ENCODE measurements at regions not wholly inside any gene's neighbourhood (a gene's known extent, or its start where the extent isn't known, plus 50 kb on each side); places are given as distances from the start of the nearest gene placed in this dataset.

- H3K4me3 ChIP-seq (ENCODE audit: low read depth, low read length) = no peak overlapping the region
- DNase-seq (ENCODE audit: low read depth) = no peak
- TF ChIP-seq, protein P1, sequence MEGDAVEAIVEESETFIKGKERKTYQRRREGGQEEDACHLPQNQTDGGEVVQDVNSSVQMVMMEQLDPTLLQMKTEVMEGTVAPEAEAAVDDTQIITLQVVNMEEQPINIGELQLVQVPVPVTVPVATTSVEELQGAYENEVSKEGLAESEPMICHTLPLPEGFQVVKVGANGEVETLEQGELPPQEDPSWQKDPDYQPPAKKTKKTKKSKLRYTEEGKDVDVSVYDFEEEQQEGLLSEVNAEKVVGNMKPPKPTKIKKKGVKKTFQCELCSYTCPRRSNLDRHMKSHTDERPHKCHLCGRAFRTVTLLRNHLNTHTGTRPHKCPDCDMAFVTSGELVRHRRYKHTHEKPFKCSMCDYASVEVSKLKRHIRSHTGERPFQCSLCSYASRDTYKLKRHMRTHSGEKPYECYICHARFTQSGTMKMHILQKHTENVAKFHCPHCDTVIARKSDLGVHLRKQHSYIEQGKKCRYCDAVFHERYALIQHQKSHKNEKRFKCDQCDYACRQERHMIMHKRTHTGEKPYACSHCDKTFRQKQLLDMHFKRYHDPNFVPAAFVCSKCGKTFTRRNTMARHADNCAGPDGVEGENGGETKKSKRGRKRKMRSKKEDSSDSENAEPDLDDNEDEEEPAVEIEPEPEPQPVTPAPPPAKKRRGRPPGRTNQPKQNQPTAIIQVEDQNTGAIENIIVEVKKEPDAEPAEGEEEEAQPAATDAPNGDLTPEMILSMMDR (conservative IDR thresholded peaks at IDR 0.05; ENCODE audit: low read depth, low read length) = no peak
Observed at GRCh38 chr21:23660560-23660959, 1946.7 kb downstream of the MRPL39 start.

GRCh38 chr21:23644768-23645167, 1962.5 kb downstream of the MRPL39 start:
- H3K4me3 ChIP-seq (ENCODE audit: low read depth, low read length) = no peak overlapping the region
- DNase-seq (ENCODE audit: low read depth) = no peak
- TF ChIP-seq, protein P1 (conservative IDR thresholded peaks at IDR 0.05; ENCODE audit: low read depth, low read length) = no peak

DNA sequence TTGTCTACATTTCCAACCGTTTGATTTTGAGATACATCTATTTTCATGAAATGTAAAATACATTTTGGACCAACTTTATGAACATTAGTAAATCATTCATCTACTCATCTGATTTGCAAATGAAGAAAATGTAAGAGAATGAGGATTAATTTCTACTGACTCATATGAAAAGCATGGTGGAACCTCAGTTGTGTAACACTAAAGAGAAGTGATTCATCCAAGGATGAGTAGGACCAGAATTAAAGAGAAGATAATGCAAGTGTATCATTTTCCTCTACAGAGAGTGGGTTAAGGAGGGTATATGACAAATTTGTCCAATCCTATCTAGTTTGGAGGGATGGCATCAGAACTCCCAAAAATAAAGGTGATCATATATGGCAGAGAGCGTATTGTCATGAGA, 1967.6 kb downstream of the MRPL39 start:
- TF ChIP-seq, protein P1 (conservative IDR thresholded peaks at IDR 0.05; ENCODE audit: low read depth, low read length) = no peak

DNA sequence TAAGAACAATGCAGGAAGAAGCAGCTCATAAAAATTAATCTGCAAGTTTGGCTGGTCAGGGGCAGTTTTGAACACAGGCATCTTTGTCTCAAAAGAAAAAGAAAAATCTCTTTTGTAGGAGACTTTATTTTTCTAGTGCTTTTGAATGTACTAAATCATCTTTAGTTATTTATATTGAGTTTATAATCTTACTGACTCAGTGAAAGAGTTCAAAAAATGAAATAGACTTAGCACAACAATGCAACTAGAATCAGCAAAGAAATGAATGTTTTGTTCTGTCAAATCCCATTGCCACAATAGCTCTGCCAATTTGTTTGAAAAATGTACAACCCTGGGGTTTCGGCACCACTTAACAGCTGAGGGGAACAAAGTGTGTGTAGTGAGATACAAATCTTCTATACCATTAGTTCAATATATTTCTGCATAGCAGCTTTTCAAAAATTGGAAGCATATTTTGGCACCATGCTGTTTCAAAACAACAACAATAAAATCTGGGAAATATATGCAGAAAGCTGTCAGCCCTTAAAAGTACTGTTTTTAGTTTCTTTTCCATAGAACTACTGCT, 1969.1 kb downstream of the MRPL39 start:
- DNase-seq (ENCODE audit: low read depth) = no peak
- TF ChIP-seq, protein P1 (conservative IDR thresholded peaks at IDR 0.05; ENCODE audit: low read depth, low read length) = no peak
- H3K4me3 ChIP-seq (ENCODE audit: low read depth, low read length) = no peak overlapping the region

More for the DNA sequence above, 1967.6 kb downstream of the MRPL39 start:
- no peak overlapping the region for H3K4me3 ChIP-seq (ENCODE audit: low read depth, low read length)
- DNase-seq (ENCODE audit: low read depth) = no peak

DNA sequence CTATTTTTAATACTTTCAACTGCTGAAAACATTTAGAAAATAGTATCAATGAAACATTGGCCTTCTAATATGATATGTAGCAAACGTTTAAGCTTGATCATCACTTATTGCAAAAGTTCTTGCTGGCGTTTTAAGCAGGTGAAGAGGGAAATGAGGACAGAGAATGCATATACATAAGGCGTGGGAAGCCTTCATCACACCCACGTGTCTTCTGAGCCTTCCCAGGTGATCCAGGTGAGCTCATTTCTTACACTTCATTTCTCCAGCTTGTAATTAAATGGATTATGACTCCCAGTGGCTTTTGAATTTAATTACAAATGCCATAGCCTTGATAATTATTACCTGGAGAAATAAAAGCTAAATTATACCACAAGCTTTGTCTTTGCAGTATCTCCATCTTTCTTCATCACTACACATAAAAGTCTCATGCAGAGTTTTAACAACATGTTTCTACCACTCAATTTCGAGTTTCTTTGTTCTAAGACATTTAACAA, 1973.8 kb downstream of the MRPL39 start:
- TF ChIP-seq, protein P1 (conservative IDR thresholded peaks at IDR 0.05; ENCODE audit: low read depth, low read length) = no peak

GRCh38 chr21:23624281-23624680, 1983.0 kb downstream of the MRPL39 start:
- TF ChIP-seq, protein P1 (conservative IDR thresholded peaks at IDR 0.05; ENCODE audit: low read depth, low read length) = no peak
- no peak for DNase-seq (ENCODE audit: low read depth)
- H3K4me3 ChIP-seq (ENCODE audit: low read depth, low read length) = no peak overlapping the region

More for the DNA sequence above, 1973.8 kb downstream of the MRPL39 start:
- no peak overlapping the region for H3K4me3 ChIP-seq (ENCODE audit: low read depth, low read length)
- DNase-seq (ENCODE audit: low read depth) = no peak

DNA sequence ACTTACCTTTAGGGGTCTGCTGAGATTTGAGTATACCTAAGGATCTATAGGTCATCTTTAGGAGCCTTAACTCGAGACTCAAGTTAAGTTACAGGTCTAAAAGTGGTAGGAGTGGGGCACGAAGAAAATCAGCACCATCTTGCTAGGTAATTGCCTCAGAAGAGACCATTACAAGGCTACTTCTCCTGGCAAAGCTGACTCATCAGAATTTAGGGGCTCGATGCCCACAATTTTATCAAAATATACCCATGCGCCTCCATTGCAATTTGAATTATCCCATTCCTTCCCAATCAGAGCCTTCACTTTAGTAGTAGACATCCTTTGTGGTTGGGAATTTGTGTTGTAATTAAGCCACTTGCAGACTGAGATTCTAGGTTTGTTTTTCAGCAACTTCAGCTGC, 1994.3 kb downstream of the MRPL39 start:
- H3K4me3 ChIP-seq (ENCODE audit: low read depth, low read length) = no peak overlapping the region
- TF ChIP-seq, protein P1 (conservative IDR thresholded peaks at IDR 0.05; ENCODE audit: low read depth, low read length) = no peak
- no peak for DNase-seq (ENCODE audit: low read depth)
